IPS DF 4.7 (cell line): ENCODE measurements at regions not wholly inside any gene's neighbourhood (a gene's known extent, or its start where the extent isn't known, plus 50 kb on each side); places are given as distances from the start of the nearest gene placed in this dataset.
"Not testable (repeated sequence)": the region's sequence is repeated elsewhere in the genome, so short reads cannot be mapped to it uniquely, and the experiment has no call there.

Experiments used
- DNase-seq: peaks from one replicate; pipeline ENCODE4 v3.0.0-alpha.2; 2013; ENCODE audit warnings: low spot score; ENCODE audit errors: extremely low read depth

DNA sequence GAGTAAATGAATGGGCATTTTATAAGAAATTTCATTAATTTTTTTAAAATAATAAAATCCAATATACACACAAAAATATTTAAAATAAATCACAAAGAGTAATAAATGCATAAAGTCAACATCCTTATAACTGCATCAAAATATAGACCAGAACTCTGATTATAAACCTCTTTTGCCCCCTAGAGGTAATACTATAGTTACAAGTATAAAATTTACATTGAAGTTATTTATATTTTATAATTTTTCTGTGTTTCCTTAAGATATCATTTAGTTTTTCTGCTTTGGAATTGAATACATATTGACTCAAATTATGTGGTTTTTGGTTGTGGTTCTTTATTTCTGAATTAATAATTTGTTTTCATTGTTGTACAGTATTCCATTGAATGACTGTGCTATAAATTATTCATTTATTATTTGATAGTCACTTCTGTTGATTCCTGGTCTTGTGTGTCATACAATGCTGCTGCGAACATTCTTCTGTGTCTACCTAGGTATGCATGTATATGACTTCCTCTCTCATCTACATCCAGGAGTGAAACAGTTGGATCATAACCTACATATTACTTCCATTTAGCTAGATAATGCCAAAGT lies 673.6 kb downstream of the IPMK start:
- no peak for DNase-seq

DNA sequence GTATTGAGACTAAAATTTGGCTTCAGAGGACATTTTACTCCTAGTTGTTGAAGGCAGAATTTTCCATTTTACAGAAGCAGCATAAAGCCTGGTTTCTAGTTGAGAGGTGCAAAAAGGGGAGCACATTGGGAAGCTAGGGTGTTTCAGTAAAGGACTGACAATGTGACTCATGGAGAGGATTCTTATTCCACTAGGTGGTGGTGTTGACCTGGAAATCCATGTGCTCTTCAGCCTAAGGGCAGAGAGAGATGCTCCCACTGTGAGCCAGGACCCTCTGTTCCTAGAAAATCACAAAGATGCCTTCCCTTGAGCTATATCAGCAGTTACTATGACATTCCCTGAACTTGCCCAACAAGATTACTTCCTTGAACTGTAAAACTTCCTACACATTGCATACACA lies 687.8 kb downstream of the IPMK start:
- DNase-seq = peak; percentile 69

DNA sequence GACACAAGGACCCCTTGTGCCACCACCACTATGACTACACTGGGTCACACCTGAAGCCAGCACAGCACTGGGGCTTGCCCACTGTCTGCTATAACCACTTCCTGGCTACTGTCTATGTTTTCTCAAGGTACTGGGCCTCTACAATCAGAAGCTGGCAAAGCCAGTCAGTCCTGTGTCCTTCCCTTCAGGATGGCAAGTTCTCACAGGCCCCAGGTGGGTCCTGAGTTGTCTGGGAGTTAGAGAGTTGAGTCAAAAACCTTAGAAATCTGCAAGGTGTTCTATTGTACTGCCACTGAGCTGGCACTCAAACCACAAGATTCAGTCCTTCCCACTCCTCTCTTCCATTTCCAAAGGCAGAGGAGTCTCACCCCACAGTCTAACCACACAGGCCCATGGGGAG lies 705.5 kb downstream of the IPMK start:
- no peak for DNase-seq

DNA sequence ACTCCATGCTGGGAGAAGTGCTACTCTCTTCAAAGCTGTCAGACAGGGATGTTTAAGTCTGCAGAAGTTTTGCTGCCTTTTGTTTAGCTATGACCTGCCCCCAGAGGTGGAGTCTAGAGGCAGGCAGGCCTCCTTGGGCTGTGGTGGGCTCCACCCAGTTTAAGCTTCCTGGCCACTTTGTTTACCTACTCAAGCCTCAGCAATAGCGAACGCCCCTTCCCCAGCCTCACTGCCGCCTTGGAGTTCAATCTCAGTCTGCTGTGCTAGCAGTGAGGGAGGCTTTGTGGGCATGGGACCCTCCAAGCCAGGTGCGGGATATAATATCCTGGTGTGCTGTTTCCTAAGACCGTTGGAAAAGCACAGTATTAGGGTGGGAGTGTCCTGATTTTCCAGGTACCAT lies 715.9 kb downstream of the IPMK start:
- DNase-seq = not testable (repeated sequence)

DNA sequence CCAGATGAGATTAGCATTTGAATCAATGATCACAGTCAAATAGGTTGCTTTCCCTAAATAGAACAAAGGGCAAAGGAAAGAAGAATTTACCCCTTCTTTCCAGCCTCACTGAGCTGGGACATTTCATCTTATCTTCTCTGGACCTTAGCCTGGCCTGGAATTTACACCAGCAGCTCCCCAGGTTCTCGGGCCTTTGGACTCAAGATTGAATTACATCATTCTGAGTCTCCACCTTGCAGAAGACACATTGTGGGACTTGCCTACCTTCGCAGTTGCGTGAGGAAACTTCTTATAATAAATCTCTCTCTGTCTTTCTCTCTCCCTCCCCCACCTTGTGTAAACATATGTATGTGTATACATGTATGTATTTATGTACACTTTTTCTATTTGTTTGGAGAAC lies 732.4 kb downstream of the IPMK start:
- no peak for DNase-seq

DNA sequence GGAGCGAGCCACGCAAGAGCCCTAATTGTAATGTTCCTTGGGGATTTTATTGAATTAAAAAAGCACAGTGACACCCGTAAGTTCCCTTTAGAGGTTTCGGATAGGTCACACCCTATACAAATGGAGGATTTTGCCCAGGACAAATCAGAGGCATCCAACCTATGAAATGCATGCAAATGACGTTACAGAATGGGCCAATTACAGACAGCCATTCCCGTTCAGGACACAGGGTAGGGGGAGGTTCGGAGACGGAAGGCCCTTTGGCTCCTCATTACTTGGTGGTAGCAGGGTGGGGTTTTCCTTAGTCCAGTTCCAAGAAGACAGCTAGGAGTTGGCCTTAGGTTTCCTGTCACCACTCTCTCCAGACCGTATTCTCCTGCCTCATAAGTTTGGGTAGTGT lies 754.1 kb downstream of the IPMK start:
- DNase-seq = no peak

DNA sequence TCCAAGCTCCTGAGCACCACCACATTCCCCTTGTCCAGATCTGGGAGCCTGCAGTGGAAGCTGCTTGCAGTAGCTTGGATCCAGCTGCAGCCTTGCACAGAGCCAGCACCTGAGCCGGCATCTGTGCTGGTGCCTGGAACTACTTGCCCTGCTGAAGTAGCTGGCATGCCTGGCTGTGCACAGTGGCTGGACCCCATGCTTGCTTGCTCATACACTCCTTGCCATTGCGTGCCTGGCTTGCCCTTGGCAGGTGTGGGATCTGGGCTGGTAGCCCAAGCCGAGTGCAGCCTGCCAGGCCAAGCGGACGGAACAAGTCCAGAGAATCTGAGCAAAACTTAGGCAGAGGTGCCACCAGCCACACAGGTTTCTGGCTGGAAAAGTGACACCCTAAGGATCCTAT lies 759.9 kb downstream of the IPMK start:
- no peak for DNase-seq

DNA sequence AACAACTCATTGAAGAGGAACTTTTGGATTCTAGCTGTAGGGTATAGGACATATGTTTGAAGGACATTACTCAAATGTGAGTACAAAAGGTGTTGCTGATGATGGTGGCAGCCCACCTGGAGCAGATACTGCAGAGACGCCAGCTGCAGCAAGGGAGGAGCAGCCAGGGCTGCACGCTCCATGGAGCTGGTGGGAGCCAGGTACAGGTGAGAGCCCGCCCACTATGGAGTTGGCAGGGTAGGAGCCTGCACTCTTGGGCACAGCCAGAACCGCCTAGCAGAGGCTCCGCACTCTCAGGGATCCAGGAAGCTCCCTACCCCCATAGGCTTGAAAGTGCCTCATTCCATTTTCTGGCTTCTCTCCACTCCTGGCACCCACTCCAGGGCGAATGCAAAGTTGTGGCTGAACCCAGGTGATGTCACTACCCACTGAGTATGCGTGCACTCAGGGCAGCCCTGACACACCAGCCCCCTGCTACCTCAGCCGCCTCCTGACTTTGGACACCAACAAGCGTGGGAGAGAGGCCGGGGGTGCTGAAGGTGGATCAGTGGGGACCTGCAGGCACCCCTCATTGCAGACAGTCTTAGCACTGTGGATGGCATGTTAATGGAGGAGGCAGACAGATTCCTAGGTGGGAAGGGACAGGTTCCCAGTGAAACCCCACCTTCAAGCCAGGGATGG lies 761.1 kb downstream of the IPMK start:
- DNase-seq = no peak

DNA sequence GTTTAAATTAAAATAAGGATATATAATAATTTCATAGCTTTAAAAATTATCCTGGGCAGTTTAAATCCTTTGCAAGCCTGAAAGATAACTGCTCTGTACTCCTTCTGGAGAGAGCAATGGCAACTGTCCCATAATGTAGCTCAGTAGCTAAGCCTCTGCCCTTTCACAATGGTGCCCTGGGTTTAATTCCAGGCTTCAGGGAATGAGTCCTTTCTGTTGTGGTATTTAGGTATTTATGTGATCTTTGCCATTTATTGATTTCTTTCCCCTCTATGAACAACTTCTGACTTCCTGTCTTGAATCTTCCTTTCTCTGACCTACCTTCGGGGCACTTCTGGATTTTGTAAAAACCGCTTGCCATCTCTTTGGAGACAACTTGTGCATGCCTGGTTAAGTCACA lies 773.2 kb downstream of the IPMK start:
- DNase-seq = no peak

DNA sequence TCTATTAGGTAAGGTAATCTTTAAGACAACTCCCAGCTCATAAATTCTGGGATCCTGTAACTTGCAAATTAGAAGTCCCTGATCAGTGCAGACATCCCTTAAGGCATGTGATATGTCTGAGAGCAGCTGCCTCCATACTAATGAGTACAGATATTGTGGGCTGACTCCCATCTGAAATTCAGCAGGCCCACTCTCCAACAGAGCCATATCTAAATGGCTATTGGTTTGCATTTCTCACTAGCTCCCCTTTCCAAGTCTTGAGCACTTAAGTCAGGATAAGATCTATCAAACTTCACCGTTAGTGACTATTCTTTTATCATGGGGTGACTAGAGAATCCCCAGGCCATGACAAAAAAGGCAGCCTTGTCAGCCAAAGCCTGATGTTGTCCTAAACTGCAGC lies 785.4 kb downstream of the IPMK start:
- no peak for DNase-seq

DNA sequence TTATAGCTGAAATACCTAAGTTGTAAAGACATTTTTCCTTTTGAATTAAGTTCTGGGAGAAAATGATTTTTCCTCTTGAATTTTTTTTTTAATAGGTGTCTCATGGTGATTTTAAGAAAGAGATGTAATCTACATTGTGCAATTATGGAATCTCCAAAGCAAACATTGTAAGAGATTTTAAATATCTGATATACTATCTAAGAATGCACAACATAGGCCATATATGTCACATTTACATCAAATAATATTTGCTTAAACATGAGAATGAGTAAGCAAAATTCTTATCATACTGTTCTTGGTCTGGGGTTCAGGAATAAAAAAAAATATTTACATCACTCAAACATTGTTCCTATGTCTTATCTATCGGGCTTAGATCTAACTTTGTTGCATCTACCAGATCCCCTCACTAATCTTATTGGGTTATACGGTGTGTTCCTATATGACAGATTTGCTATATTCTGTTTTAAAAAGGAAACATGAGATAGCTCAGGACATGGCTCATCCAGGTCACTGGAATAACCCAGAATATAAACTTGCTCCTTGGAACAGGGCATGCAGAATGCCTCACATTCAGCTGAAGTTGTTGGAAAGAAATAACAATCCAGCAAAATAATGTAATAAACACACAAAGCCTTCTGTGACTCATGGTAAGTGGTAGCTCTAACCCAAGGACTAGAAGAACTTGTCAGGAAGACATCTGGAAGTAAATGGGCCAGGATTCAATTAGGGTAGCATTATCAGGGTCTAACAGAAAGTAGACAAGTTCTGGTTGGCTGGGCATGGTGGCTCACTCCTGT lies 794.7 kb downstream of the IPMK start:
- DNase-seq = no peak

DNA sequence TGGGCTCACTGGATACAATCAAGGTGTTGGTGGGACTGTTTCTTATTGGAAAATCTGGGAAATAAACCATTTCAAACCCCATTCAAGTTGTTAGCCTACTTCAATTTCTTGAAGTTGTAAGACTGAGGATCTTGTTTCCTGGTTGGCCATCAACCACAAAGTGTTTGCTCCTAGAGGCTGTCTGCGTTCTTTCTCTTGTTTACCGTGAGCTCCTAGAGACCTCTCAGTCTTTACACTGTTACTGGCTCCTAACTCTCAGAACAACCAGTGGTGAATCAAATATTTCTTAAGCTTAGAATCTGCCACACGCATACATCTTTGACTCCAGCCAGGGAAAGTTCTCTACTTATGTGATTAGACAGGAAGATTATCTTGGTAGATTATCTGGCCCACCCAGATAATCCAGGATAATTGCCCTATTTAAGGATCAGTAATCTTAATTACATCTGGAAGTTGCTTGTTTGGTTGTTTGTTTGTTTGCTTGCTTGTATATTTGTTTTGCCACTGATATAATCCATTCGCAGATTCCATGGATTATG lies 798.7 kb downstream of the IPMK start:
- DNase-seq = no peak

DNA sequence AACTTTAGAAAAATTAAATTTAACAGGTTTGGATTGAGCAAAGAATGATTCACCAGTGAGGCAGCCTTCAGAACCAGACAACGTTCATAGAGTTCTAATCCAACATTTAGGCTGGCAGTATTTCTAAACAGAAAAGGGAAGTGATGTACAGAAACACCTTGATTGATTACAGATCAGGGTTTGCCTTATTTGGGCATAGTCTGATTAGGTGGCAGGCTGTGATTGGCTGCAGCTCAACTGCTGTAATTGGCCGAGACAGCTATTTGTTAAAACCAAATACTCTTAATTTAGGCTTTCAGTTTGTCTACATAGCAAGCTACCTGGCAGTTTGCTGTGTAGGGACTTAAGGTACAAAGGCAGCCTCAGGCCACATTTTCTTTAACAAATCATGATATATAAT lies 802.5 kb downstream of the IPMK start:
- no peak for DNase-seq

DNA sequence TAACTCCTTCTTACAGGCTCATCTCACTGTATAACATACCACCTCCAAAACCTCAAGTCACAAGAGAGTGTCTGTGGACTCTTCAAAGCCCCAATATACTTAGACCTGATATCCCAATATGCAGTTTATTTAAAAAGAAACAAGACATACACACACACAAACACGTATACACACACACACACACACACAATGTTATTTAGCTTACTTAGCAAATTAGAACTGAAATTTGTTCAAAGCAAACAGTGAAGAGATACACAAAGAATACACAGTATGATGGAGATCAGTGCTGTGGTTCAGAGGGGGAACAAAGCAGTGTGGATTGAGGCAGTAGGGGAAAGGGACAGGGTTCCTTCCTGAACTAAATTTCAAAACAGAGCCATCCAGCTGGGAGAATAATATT lies 807.2 kb downstream of the IPMK start:
- DNase-seq = no peak

DNA sequence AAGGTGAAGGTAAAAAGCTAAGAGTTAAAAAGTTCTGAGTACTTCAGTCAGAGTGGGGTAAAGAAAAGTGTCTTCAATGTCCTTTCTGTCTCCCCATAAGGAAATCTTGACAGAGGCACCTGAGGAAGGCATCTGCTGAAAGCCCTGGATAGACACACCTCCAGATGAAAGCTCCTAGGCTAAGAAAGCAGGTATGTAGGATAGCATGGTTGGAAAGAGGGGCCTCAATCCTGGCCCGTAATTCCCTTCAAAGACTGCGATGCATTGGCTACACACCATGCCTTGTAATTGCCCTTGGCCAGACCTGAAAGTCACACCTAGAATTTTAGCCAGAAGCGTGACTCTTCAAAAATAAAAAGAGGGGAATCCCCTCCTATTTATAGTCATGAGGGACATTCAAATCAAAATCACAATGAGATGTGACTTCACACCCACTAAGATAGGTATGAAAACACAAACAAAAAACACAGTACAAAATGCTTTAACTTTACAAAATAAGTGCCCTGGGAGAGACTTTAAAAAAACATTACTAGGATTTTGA lies 809.7 kb downstream of the IPMK start:
- no peak for DNase-seq

DNA sequence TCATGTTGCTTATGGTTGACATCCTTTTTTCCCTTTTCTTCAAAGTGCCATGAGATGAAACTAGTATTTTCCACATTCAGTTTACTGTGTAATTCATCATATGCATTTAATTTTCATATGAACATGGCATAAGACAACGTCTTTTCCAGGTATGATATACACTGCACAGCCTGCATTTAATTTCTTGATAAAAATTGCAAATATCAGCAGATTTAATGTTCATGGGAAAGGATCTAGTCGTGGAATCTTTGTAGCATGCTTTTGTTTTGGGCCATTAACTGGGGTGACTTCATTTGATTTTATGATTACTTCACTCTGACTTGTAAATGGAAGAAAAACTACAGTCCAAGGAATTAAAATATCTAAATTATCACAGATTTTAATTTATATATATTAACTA lies 837.3 kb downstream of the IPMK start:
- DNase-seq = no peak

DNA sequence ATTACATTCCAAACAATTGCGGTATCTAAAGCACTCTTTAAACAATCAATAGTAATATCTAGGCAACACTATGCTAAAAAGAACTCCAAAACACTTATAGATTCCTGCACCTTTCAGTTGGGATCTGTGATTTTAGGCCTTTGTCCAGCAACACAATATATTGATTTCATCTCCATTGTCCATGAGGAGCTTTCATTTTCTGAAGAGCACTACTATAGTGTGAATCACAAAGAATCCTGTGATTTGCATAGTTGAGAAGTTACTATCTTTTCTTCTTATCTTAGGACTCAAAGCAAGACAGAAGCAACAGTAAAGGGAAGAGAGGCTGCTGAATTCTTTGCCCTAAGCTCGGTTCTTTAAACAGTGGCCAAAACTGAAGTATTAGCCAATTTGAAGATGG lies 846.8 kb downstream of the IPMK start:
- DNase-seq = no peak

DNA sequence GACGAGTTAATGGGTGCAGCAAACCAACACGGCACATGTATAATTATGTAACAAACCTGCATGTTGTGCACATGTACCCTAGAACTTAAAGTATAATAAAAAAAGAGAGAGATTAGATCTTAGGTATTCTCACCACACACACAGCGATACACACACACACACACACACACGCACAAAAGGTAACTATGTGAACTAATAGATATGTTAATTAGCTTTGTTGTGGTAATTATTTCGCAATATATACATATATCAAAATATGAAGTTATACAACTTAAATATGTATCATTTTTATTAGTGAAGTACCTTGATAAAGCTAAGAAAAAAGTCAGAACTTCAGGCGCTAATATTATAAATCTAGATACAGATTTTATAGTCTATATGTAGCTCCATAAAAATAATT lies 849.2 kb downstream of the IPMK start:
- DNase-seq = no peak

DNA sequence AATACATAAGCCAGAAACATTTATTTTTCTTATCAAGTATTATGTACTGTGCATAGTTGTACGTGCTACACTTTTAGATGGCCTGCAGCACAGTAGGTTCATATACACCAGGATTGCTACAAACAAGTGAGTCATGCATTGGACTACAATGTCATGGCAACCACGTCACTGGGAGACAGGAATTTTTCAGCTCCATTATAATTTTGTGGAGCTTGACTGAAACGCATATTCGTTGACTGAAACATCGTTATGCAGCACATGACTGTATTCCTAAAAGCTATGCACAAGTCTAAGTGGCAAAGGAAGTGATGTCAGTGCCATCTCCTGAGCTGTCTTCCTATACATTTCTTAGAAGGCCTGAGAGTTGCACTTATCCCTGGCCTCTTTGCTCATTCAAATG lies 871.8 kb downstream of the IPMK start:
- DNase-seq = no peak

DNA sequence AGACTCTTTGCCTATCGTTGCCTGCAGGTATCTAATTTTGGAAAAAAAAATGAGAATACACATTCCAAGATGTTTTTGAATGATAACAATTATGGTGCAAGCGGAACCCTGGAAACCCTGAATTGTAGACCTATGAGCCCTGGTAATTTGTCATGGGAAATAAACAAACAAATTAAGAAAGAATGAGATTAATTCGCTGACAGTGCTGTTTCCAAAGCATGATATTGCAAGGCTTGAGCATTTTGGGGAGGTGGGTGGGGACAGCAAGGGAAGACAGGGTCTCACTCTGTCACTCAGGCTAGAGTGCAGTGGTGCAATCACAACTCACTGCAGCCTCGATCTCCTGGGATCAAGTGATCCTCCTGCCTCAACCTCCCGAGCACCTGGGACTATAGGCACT lies 900.3 kb downstream of the IPMK start:
- no peak for DNase-seq

DNA sequence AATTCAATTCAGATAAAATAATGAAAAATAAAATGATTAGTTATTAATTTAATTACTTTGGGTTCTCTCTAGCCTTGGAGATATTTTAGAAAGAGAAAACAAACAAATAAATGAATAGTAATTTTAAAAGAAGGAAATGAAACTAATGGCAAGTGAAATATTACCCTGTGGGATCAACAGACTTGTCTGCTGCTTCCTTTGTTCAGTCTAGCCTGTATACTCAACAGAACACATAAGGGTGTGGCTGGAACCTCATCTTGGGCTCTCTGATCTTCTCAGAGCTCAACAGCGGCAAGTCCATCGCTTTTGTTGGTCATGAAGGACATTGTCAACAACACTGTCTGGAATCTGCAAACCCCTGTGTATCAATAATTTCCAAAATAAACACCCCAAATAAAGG lies 904.9 kb downstream of the IPMK start:
- no peak for DNase-seq

DNA sequence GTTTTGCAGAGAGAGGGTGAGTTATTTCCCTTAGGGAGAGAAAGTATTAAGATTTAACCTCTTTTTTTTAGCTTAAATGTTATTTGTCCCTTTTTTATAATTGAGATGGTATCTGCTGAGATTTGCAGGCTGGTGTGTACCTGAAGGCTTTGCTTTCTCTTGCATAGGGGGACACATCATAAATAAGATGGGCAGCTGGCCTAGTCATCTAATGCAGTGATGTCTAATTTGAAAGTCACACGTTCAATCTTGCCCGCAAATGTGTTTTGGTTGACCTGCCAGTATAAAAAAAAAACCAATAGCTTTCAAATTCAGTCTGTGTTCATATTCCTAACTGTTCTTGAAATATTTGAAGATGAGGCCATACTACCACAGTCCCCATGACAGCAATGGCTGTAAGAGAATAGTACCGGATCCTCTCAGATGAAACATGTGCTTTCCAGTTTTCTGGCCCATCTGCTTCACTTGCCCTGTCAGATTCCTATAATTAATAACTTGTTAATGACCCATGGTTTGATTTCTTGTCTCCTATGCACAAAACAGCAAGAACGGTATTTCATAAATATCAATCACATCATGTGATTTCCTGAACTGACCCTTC lies 914.2 kb downstream of the IPMK start:
- no peak for DNase-seq
